Fibroblast of upper back skin (primary cell): ENCODE measurements at regions not wholly inside any gene's neighbourhood (a gene's known extent, or its start where the extent isn't known, plus 50 kb on each side); places are given as distances from the start of the nearest gene placed in this dataset.

ENCODE experiments used
- DNase-seq: peaks from one replicate; pipeline ENCODE4 v3.0.0-alpha.2; 2013

- no peak for DNase-seq
Measured at GRCh38 chr11:133787379-133788141, 57.8 kb downstream of the SPATA19 start.

GRCh38 chr11:133785795-133786340 is 59.4 kb downstream of the SPATA19 start:
- no peak for DNase-seq

- DNase-seq, result no peak
Measured at GRCh38 chr11:133784359-133784758, 61.0 kb downstream of the SPATA19 start.

- no peak for DNase-seq
Measured at GRCh38 chr11:133782116-133782725, 63.1 kb downstream of the SPATA19 start.

- no peak for DNase-seq
Measured at GRCh38 chr11:133778161-133778560, 67.2 kb downstream of the SPATA19 start.

GRCh38 chr11:133776671-133777367 is 68.5 kb downstream of the SPATA19 start:
- no peak for DNase-seq

- DNase-seq, result no peak
Measured at GRCh38 chr11:133762538-133762937, 82.8 kb downstream of the SPATA19 start.

- no peak for DNase-seq
Measured at GRCh38 chr11:133753150-133753549, 92.2 kb downstream of the SPATA19 start.

- DNase-seq, result no peak
Measured at GRCh38 chr11:133749841-133750240, 95.5 kb downstream of the SPATA19 start.

- DNase-seq, result no peak
Measured at GRCh38 chr11:133747409-133747808, 97.9 kb downstream of the SPATA19 start.

GRCh38 chr11:133746663-133747306 is 98.5 kb downstream of the SPATA19 start:
- DNase-seq, result no peak

GRCh38 chr11:133745791-133746190 is 99.5 kb downstream of the SPATA19 start:
- no peak for DNase-seq

- DNase-seq, result no peak
Measured at GRCh38 chr11:133742353-133742752, 103.0 kb downstream of the SPATA19 start.

- no peak for DNase-seq
Measured at GRCh38 chr11:133740963-133741362, 104.3 kb downstream of the SPATA19 start.

GRCh38 chr11:133739481-133739880 is 105.8 kb downstream of the SPATA19 start:
- DNase-seq, result no peak

- no peak for DNase-seq
Measured at GRCh38 chr11:133738624-133739023, 106.7 kb downstream of the SPATA19 start.

GRCh38 chr11:133733631-133734030 is 111.7 kb downstream of the SPATA19 start:
- no peak for DNase-seq

GRCh38 chr11:133732109-133732674 is 113.1 kb downstream of the SPATA19 start:
- no peak for DNase-seq

- no peak for DNase-seq
Measured at GRCh38 chr11:133727774-133728173, 117.5 kb downstream of the SPATA19 start.

GRCh38 chr11:133726542-133726941 is 118.8 kb downstream of the SPATA19 start:
- no peak for DNase-seq

GRCh38 chr11:133724116-133724515 is 121.2 kb downstream of the SPATA19 start:
- no peak for DNase-seq

- no peak for DNase-seq
Measured at GRCh38 chr11:133723056-133723455, 122.3 kb downstream of the SPATA19 start.

- DNase-seq, result no peak
Measured at GRCh38 chr11:133720951-133721350, 124.4 kb downstream of the SPATA19 start.
